ENCODE measurements at regions not wholly inside any gene's neighbourhood (a gene's known extent, or its start where the extent isn't known, plus 50 kb on each side); places are given as distances from the start of the nearest gene placed in this dataset.

GRCh38 chr3:41104147-41104546, 95.2 kb upstream of the CTNNB1 start:
- TF ChIP-seq CTCF (IDR thresholded peaks at IDR 0.05) (no peak), EP300 (IDR thresholded peaks at IDR 0.05) (no peak), POLR2AphosphoS5 (IDR thresholded peaks at IDR 0.05) (no peak)
